Loucy (cell line): ENCODE measurements at regions not wholly inside any gene's neighbourhood (a gene's known extent, or its start where the extent isn't known, plus 50 kb on each side); places are given as distances from the start of the nearest gene placed in this dataset.

Experiments
- CTCF ChIP-seq: fragments of 200-600 bp; sonication (generic); conservative IDR thresholded peaks from 2 replicates; pipeline ENCODE4 v1.5.1; 2014; ENCODE audit warnings: mild to moderate bottlenecking, antibody characterized with exemption, low read length
- EZH2phosphoT487 ChIP-seq: fragments of 200-600 bp; IDR thresholded peaks from 2 replicates; pipeline ENCODE4 v1.6.1; 2018; ENCODE audit warnings: antibody characterized with exemption, mild to moderate bottlenecking, moderate library complexity, borderline replicate concordance

- no peak for TF ChIP-seq CTCF
- TF ChIP-seq EZH2phosphoT487: no peak
Observed at GRCh38 chr15:39393575-39394335, 187.1 kb upstream of the THBS1 start.
